ENCODE measurements at regions not wholly inside any gene's neighbourhood (a gene's known extent, or its start where the extent isn't known, plus 50 kb on each side); places are given as distances from the start of the nearest gene placed in this dataset.

GRCh38 chr13:59364641-59365085 is 799.1 kb downstream of the DIAPH3 start:
- DNase-seq (ENCODE audit: insufficient read length, low spot score): no peak
- TF ChIP-seq POU2F2 (IDR thresholded peaks at IDR 0.05; ENCODE audit: low read depth, low read length) (no peak), POLR2AphosphoS5 (IDR thresholded peaks at IDR 0.05; ENCODE audit: low read depth, low read length) (no peak), POLR2A (IDR thresholded peaks at IDR 0.05; ENCODE audit: low read depth, low read length) (no peak), PAX5 (IDR thresholded peaks at IDR 0.05; ENCODE audit: insufficient read depth, low read length, severe bottlenecking) (no peak), SPI1 (IDR thresholded peaks at IDR 0.05; ENCODE audit: low read depth, low read length) (no peak), TAF1 (IDR thresholded peaks at IDR 0.05; ENCODE audit: low read depth, low read length) (no peak)
- FAIRE-seq: no peak

DNA sequence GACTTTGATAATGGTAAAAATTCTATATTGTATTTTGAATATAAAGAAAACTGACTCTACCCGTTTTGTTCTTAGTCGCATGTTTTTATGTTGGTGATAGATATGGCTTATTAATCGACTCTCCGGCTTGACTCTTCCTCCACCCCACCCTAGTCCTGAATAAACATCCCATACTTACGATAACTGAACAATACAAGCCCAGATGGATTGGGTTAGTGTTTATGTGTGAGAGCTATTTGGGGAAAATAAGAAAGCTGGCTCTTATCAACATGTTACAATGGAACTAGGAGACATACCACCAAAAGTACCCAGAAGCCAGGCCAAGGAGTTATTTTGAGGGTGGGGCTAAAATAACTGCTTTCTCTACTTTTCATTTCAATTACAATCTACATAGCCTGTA is 796.3 kb downstream of the DIAPH3 start:
- FAIRE-seq (no peak), DNase-seq (ENCODE audit: insufficient read length, low spot score) (no peak)
- TF ChIP-seq TAF1 (IDR thresholded peaks at IDR 0.05; ENCODE audit: low read depth, low read length) (no peak), POU2F2 (IDR thresholded peaks at IDR 0.05; ENCODE audit: low read depth, low read length) (no peak), POLR2AphosphoS5 (IDR thresholded peaks at IDR 0.05; ENCODE audit: low read depth, low read length) (no peak), SPI1 (IDR thresholded peaks at IDR 0.05; ENCODE audit: low read depth, low read length) (no peak), PAX5 (IDR thresholded peaks at IDR 0.05; ENCODE audit: insufficient read depth, low read length, severe bottlenecking) (no peak), POLR2A (IDR thresholded peaks at IDR 0.05; ENCODE audit: low read depth, low read length) (no peak)

GRCh38 chr13:59367904-59368303 is 795.8 kb downstream of the DIAPH3 start:
- no peak for DNase-seq (ENCODE audit: insufficient read length, low spot score)
- TF ChIP-seq POU2F2 (IDR thresholded peaks at IDR 0.05; ENCODE audit: low read depth, low read length): no peak
- no peak for TF ChIP-seq POLR2AphosphoS5 (IDR thresholded peaks at IDR 0.05; ENCODE audit: low read depth, low read length)
- no peak for TF ChIP-seq POLR2A (IDR thresholded peaks at IDR 0.05; ENCODE audit: low read depth, low read length)
- FAIRE-seq: no peak

GRCh38 chr13:59368693-59369092 is 795.0 kb downstream of the DIAPH3 start:
- FAIRE-seq (no peak), DNase-seq (ENCODE audit: insufficient read length, low spot score) (no peak)
- TF ChIP-seq POLR2A (IDR thresholded peaks at IDR 0.05; ENCODE audit: low read depth, low read length) (no peak), TAF1 (IDR thresholded peaks at IDR 0.05; ENCODE audit: low read depth, low read length) (no peak), POLR2AphosphoS5 (IDR thresholded peaks at IDR 0.05; ENCODE audit: low read depth, low read length) (no peak), SPI1 (IDR thresholded peaks at IDR 0.05; ENCODE audit: low read depth, low read length) (no peak), POU2F2 (IDR thresholded peaks at IDR 0.05; ENCODE audit: low read depth, low read length) (no peak), PAX5 (IDR thresholded peaks at IDR 0.05; ENCODE audit: insufficient read depth, low read length, severe bottlenecking) (no peak)

GRCh38 chr13:59371229-59371628 is 792.5 kb downstream of the DIAPH3 start:
- no peak for TF ChIP-seq TAF1 (IDR thresholded peaks at IDR 0.05; ENCODE audit: low read depth, low read length)
- TF ChIP-seq POLR2A (IDR thresholded peaks at IDR 0.05; ENCODE audit: low read depth, low read length): no peak
- no peak for TF ChIP-seq PAX5 (IDR thresholded peaks at IDR 0.05; ENCODE audit: insufficient read depth, low read length, severe bottlenecking)
- TF ChIP-seq SPI1 (IDR thresholded peaks at IDR 0.05; ENCODE audit: low read depth, low read length): no peak
- TF ChIP-seq POU2F2 (IDR thresholded peaks at IDR 0.05; ENCODE audit: low read depth, low read length): no peak
- no peak for TF ChIP-seq POLR2AphosphoS5 (IDR thresholded peaks at IDR 0.05; ENCODE audit: low read depth, low read length)
- FAIRE-seq (no peak), DNase-seq (ENCODE audit: insufficient read length, low spot score) (no peak)

- DNase-seq (ENCODE audit: insufficient read length, low spot score) (no peak), FAIRE-seq (no peak)
- no peak for TF ChIP-seq POLR2AphosphoS5 (IDR thresholded peaks at IDR 0.05; ENCODE audit: low read depth, low read length)
- TF ChIP-seq TAF1 (IDR thresholded peaks at IDR 0.05; ENCODE audit: low read depth, low read length): no peak
- TF ChIP-seq POLR2A (IDR thresholded peaks at IDR 0.05; ENCODE audit: low read depth, low read length): no peak
- TF ChIP-seq SPI1 (IDR thresholded peaks at IDR 0.05; ENCODE audit: low read depth, low read length): no peak
- TF ChIP-seq PAX5 (IDR thresholded peaks at IDR 0.05; ENCODE audit: insufficient read depth, low read length, severe bottlenecking): no peak
- TF ChIP-seq POU2F2 (IDR thresholded peaks at IDR 0.05; ENCODE audit: low read depth, low read length): no peak
Measured at GRCh38 chr13:59373341-59373740, 790.4 kb downstream of the DIAPH3 start.

DNA sequence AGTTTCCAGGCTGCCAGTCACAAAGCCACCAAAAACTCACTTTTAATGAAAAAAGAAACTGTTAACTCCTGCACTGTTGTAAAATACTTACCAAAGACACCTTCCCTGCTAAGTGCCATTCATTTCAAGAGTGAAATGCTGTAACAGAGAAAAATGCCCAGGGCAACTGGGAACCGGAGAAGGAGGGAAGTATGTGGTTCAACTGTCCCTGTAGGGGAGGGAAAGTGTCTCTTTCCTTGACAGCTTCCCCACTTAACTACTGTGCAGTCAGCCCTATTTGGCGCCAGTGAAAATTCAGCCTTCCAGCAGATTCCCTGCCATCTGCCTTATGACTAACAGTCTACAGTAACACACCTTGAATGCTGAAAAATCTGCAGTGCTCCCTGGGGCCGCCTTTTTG is 789.0 kb downstream of the DIAPH3 start:
- FAIRE-seq (no peak), DNase-seq (ENCODE audit: insufficient read length, low spot score) (no peak)
- TF ChIP-seq PAX5 (IDR thresholded peaks at IDR 0.05; ENCODE audit: insufficient read depth, low read length, severe bottlenecking) (no peak), POU2F2 (IDR thresholded peaks at IDR 0.05; ENCODE audit: low read depth, low read length) (no peak), POLR2A (IDR thresholded peaks at IDR 0.05; ENCODE audit: low read depth, low read length) (no peak), POLR2AphosphoS5 (IDR thresholded peaks at IDR 0.05; ENCODE audit: low read depth, low read length) (no peak), TAF1 (IDR thresholded peaks at IDR 0.05; ENCODE audit: low read depth, low read length) (no peak), SPI1 (IDR thresholded peaks at IDR 0.05; ENCODE audit: low read depth, low read length) (no peak)

DNA sequence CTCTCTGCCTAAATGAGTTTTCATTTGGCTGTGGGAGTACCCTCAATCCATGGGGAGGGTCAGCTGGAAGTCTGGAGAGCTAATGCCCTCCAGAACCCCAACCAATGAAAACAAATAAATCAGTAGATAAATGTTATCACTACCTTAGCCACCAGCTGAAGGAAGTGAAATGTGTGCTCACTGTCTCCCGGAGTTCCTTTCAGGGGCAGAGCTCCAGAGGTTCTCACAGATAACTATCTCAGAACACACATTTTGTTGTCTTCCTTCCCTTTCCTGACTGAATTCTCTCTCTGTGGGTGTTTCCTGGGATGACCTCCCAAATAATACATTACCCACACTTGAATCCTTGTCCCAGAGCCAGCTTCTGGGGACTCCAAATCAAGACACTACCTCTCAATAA is 779.6 kb downstream of the DIAPH3 start:
- no peak for FAIRE-seq
- TF ChIP-seq SPI1 (IDR thresholded peaks at IDR 0.05; ENCODE audit: low read depth, low read length): no peak
- TF ChIP-seq POLR2AphosphoS5 (IDR thresholded peaks at IDR 0.05; ENCODE audit: low read depth, low read length): no peak
- TF ChIP-seq PAX5 (IDR thresholded peaks at IDR 0.05; ENCODE audit: insufficient read depth, low read length, severe bottlenecking): no peak
- TF ChIP-seq POU2F2 (IDR thresholded peaks at IDR 0.05; ENCODE audit: low read depth, low read length): no peak
- no peak for TF ChIP-seq TAF1 (IDR thresholded peaks at IDR 0.05; ENCODE audit: low read depth, low read length)
- no peak for TF ChIP-seq POLR2A (IDR thresholded peaks at IDR 0.05; ENCODE audit: low read depth, low read length)
- DNase-seq (ENCODE audit: insufficient read length, low spot score): no peak

GRCh38 chr13:59391696-59392095 is 772.0 kb downstream of the DIAPH3 start:
- peak; percentile 83 for TF ChIP-seq SPI1 (IDR thresholded peaks at IDR 0.05; ENCODE audit: low read depth, low read length)
- TF ChIP-seq POU2F2 (IDR thresholded peaks at IDR 0.05; ENCODE audit: low read depth, low read length): no peak
- no peak for TF ChIP-seq TAF1 (IDR thresholded peaks at IDR 0.05; ENCODE audit: low read depth, low read length)
- TF ChIP-seq POLR2A (IDR thresholded peaks at IDR 0.05; ENCODE audit: low read depth, low read length): no peak
- DNase-seq (ENCODE audit: insufficient read length, low spot score) (peak; percentile 32), FAIRE-seq (no peak)

GRCh38 chr13:59392328-59392727 is 771.4 kb downstream of the DIAPH3 start:
- DNase-seq (ENCODE audit: insufficient read length, low spot score) (no peak), FAIRE-seq (no peak)
- TF ChIP-seq POLR2AphosphoS5 (IDR thresholded peaks at IDR 0.05; ENCODE audit: low read depth, low read length) (no peak), PAX5 (IDR thresholded peaks at IDR 0.05; ENCODE audit: insufficient read depth, low read length, severe bottlenecking) (no peak), SPI1 (IDR thresholded peaks at IDR 0.05; ENCODE audit: low read depth, low read length) (no peak), POLR2A (IDR thresholded peaks at IDR 0.05; ENCODE audit: low read depth, low read length) (no peak)

All from GM12891 (cell line).